Trophoblast cell (in vitro differentiated cells and primary cell): ENCODE measurements at regions not wholly inside any gene's neighbourhood (a gene's known extent, or its start where the extent isn't known, plus 50 kb on each side); places are given as distances from the start of the nearest gene placed in this dataset.

Experiments
- DNase-seq, 2 donors: peaks; one replicate each; pipeline ENCODE4 v3.0.0-alpha.2; 2016
- H2AFZ ChIP-seq: 2 replicates; pipeline ENCODE4 v1.6.1; 2013; ENCODE audit warnings: low read length, moderate library complexity, mild to moderate bottlenecking; ENCODE audit not compliant: insufficient read depth, poor library complexity
- H2AK5ac ChIP-seq: 2 replicates; pipeline ENCODE4 v1.6.1; 2013; ENCODE audit warnings: mild to moderate bottlenecking, low read length
- H2BK120ac ChIP-seq: 2 replicates; pipeline ENCODE4 v1.6.1; 2013; ENCODE audit warnings: low read length, mild to moderate bottlenecking, moderate library complexity; ENCODE audit not compliant: insufficient read depth, poor library complexity
- H2BK12ac ChIP-seq: 2 replicates; pipeline ENCODE4 v1.6.1; 2013; ENCODE audit warnings: mild to moderate bottlenecking, low read length, moderate library complexity
- H2BK5ac ChIP-seq: 2 replicates; pipeline ENCODE4 v1.6.1; 2013; ENCODE audit warnings: low read length, low read depth, moderate library complexity, mild to moderate bottlenecking; ENCODE audit not compliant: poor library complexity
- H3K14ac ChIP-seq: 2 replicates; pipeline ENCODE4 v1.6.1; 2013; ENCODE audit warnings: mild to moderate bottlenecking, low read length
- H3K18ac ChIP-seq: 2 replicates; pipeline ENCODE4 v1.6.1; 2013; ENCODE audit warnings: mild to moderate bottlenecking, low read length
- H3K23ac ChIP-seq: 2 replicates; pipeline ENCODE4 v1.6.1; 2013; ENCODE audit warnings: low read length
- H3K27ac ChIP-seq: 2 replicates; pipeline ENCODE4 v1.5.1; 2013; ENCODE audit warnings: low read depth, mild to moderate bottlenecking, inconsistent platforms, low read length, moderate library complexity
- H3K27me3 ChIP-seq: 2 replicates; pipeline ENCODE4 v1.6.1; 2013; ENCODE audit warnings: inconsistent platforms, mild to moderate bottlenecking, low read length, moderate library complexity; ENCODE audit not compliant: insufficient read depth
- H3K36me3 ChIP-seq, 2 experiments: 1 replicate in 1 of 2; 2 replicates in 1 of 2; pipeline ENCODE4 v1.6.1; 2013; ENCODE audit warnings: low read length in 2 of 2, mild to moderate bottlenecking in 2 of 2, moderate library complexity in 1 of 2; ENCODE audit not compliant: insufficient read depth in 2 of 2, control insufficient read depth in 1 of 2
- H3K4ac ChIP-seq: 2 replicates; pipeline ENCODE4 v1.6.1; 2013; ENCODE audit warnings: low read depth, mild to moderate bottlenecking, low read length, moderate library complexity
- H3K4me1 ChIP-seq, 2 experiments: 1 replicate in 1 of 2; 2 replicates in 1 of 2; pipeline ENCODE4 v1.6.1; 2013; ENCODE audit warnings: low read length in 2 of 2, mild to moderate bottlenecking in 2 of 2, moderate library complexity in 1 of 2; ENCODE audit not compliant: insufficient read depth in 2 of 2, control insufficient read depth in 1 of 2
- H3K4me2 ChIP-seq: 2 replicates; pipeline ENCODE4 v1.6.1; 2013; ENCODE audit warnings: inconsistent platforms, mild to moderate bottlenecking, low read length, moderate library complexity
- H3K4me3 ChIP-seq: 2 replicates; pipeline ENCODE4 v1.5.1; 2013; ENCODE audit warnings: mild to moderate bottlenecking, low read depth, low read length, inconsistent platforms
- H3K79me1 ChIP-seq: one replicate; pipeline ENCODE4 v1.6.1; 2013; ENCODE audit warnings: low read length
- H3K79me2 ChIP-seq: 2 replicates; pipeline ENCODE4 v1.6.1; 2013; ENCODE audit warnings: low read length, mild to moderate bottlenecking; ENCODE audit not compliant: control insufficient read depth, insufficient read depth, poor library complexity
- H3K9ac ChIP-seq: 2 replicates; pipeline ENCODE4 v1.6.1; 2013; ENCODE audit warnings: mild to moderate bottlenecking, low read length
- H3K9me3 ChIP-seq: 2 replicates; pipeline ENCODE4 v1.6.1; 2013; ENCODE audit warnings: low read depth, mild to moderate bottlenecking, control low read depth, inconsistent platforms, low read length; ENCODE audit not compliant: insufficient read depth
- H4K12ac ChIP-seq: 2 replicates; pipeline ENCODE4 v1.6.1; 2013; ENCODE audit warnings: low read depth, mild to moderate bottlenecking, low read length, moderate library complexity
- H4K8ac ChIP-seq: 2 replicates; pipeline ENCODE4 v1.6.1; 2013; ENCODE audit warnings: low read depth, mild to moderate bottlenecking, low read length, moderate library complexity
- H4K91ac ChIP-seq: one replicate; pipeline ENCODE4 v1.6.1; 2013; ENCODE audit warnings: low read depth, mild to moderate bottlenecking, low read length, moderate library complexity
- WGBS: extraction: QIAGEN DNeasy Blood & Tissue Kit; methylation state at CpG from one replicate; pipeline ENCODE4 v1.1.7; 2013; ENCODE audit warnings: missing lambda C conversion rate; ENCODE audit not compliant: insufficient read length, insufficient coverage; ENCODE audit errors: extremely low coverage; 5-methylcytosine and 5-hydroxymethylcytosine counted together

- no peak overlapping the region for H4K91ac ChIP-seq
- no peak overlapping the region for H2AFZ ChIP-seq
- no peaks in the 10 kb centered on the region for H3K27me3 ChIP-seq
- H3K4me3 ChIP-seq, result no peak overlapping the region
- no peak overlapping the region for H2BK12ac ChIP-seq
- no peaks in the 10 kb centered on the region for H3K9me3 ChIP-seq
- no CpG with 5 or more reads among the region's 1 CpG for WGBS
- H3K79me2 ChIP-seq, result no peaks in the 10 kb centered on the region
- H3K36me3 ChIP-seq, result no peaks in the 10 kb centered on the region
- no peak overlapping the region for H3K18ac ChIP-seq
- H3K4me2 ChIP-seq, result no peak overlapping the region
- no peak overlapping the region for H3K27ac ChIP-seq
- DNase-seq, result peak in 1 of 2 donors; percentile 10
- no peak overlapping the region for H4K12ac ChIP-seq
- no peaks in the 10 kb centered on the region for H3K4me1 ChIP-seq
- no peak overlapping the region for H2BK120ac ChIP-seq
- no peak overlapping the region for H3K23ac ChIP-seq
- no peak overlapping the region for H2BK5ac ChIP-seq
- H2AK5ac ChIP-seq, result no peak overlapping the region
- no peak overlapping the region for H3K9ac ChIP-seq
- no peak overlapping the region for H3K4ac ChIP-seq
- H4K8ac ChIP-seq, result no peak overlapping the region
- no peak overlapping the region for H3K14ac ChIP-seq
- no peaks in the 10 kb centered on the region for H3K79me1 ChIP-seq
Observed at GRCh38 chr6:137286916-137287315, 67.7 kb upstream of the IFNGR1 start.

DNA sequence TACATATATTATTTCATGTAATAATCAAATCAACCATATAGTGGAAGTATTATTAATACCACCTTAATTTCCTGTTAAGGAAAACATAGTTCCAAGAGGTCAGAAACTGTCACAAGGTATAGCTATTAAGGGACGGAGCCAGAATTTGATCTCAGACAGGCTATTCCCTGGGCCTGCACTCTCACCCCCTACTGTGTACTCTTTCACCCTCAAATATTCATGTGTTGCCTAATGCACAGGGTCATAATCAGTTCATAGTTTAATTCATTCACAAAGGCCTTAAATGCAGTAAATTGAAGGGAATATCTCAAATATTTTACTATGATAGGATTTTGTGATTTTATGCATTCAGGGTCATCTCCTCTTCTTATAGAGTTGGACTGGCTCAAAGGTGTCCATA, 67.2 kb upstream of the IFNGR1 start:
- Histone ChIP-seq H3K4me1 (no peaks in the 10 kb centered on the region), H3K36me3 (no peaks in the 10 kb centered on the region), H3K27ac (no peak overlapping the region), H2BK5ac (no peak overlapping the region), H2AFZ (no peak overlapping the region), H2AK5ac (no peak overlapping the region), H2BK12ac (no peak overlapping the region), H3K4me3 (no peak overlapping the region), H4K91ac (no peak overlapping the region), H4K8ac (no peak overlapping the region), H3K9ac (no peak overlapping the region), H3K23ac (no peak overlapping the region), H3K27me3 (no peaks in the 10 kb centered on the region), H4K12ac (no peak overlapping the region), H3K79me1 (no peaks in the 10 kb centered on the region), H3K4me2 (no peak overlapping the region), H2BK120ac (no peak overlapping the region), H3K4ac (no peak overlapping the region), H3K9me3 (no peaks in the 10 kb centered on the region), H3K79me2 (no peaks in the 10 kb centered on the region), H3K18ac (no peak overlapping the region), H3K14ac (no peak overlapping the region)
- DNase-seq, result no peak
- no CpG with 5 or more reads among the region's 1 CpG for WGBS

DNA sequence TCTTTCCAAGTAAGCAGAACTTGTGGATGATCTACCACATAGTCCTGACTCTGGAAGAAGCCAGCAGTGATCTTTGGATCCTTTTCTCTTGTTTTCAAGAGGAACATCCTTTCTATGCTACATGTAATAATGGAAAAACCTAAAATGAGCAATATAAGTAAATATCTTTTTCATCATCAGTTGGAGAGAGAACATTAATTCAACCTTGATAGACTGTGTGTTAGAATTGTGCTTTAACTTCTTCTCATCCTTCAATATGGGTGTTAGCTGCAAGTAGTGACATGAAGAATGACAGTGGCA, 65.6 kb upstream of the IFNGR1 start:
- no peak overlapping the region for H3K4me2 ChIP-seq
- H3K27ac ChIP-seq, result no peak overlapping the region
- no peak overlapping the region for H2BK5ac ChIP-seq
- no peak overlapping the region for H3K23ac ChIP-seq
- no peak overlapping the region for H3K18ac ChIP-seq
- H4K12ac ChIP-seq, result no peak overlapping the region
- no peak overlapping the region for H2BK120ac ChIP-seq
- no peak overlapping the region for H3K9ac ChIP-seq
- H3K4me1 ChIP-seq, result no peaks in the 10 kb centered on the region
- H3K79me2 ChIP-seq, result no peaks in the 10 kb centered on the region
- DNase-seq, result no peak
- peaks cover 3% of the 10 kb centered on the region for H3K9me3 ChIP-seq
- no peak overlapping the region for H3K4me3 ChIP-seq
- no peak overlapping the region for H4K8ac ChIP-seq
- no peak overlapping the region for H2BK12ac ChIP-seq
- no peak overlapping the region for H2AK5ac ChIP-seq
- H3K79me1 ChIP-seq, result no peaks in the 10 kb centered on the region
- H3K27me3 ChIP-seq, result no peaks in the 10 kb centered on the region
- no peak overlapping the region for H2AFZ ChIP-seq
- no peak overlapping the region for H4K91ac ChIP-seq
- no peak overlapping the region for H3K4ac ChIP-seq
- no peaks in the 10 kb centered on the region for H3K36me3 ChIP-seq
- H3K14ac ChIP-seq, result no peak overlapping the region

- H2AK5ac ChIP-seq, result no peak overlapping the region
- no peaks in the 10 kb centered on the region for H3K79me1 ChIP-seq
- H3K27ac ChIP-seq, result no peak overlapping the region
- H2BK5ac ChIP-seq, result no peak overlapping the region
- no peak overlapping the region for H2BK12ac ChIP-seq
- peaks cover 3% of the 10 kb centered on the region for H3K9me3 ChIP-seq
- no peak overlapping the region for H3K18ac ChIP-seq
- no peak overlapping the region for H4K12ac ChIP-seq
- no peak overlapping the region for H3K14ac ChIP-seq
- H3K9ac ChIP-seq, result no peak overlapping the region
- no peak overlapping the region for H4K91ac ChIP-seq
- no peaks in the 10 kb centered on the region for H3K79me2 ChIP-seq
- H3K23ac ChIP-seq, result no peak overlapping the region
- H3K4me3 ChIP-seq, result no peak overlapping the region
- no peak overlapping the region for H3K4ac ChIP-seq
- no peaks in the 10 kb centered on the region for H3K27me3 ChIP-seq
- H4K8ac ChIP-seq, result no peak overlapping the region
- no peak overlapping the region for H2BK120ac ChIP-seq
- H3K4me2 ChIP-seq, result no peak overlapping the region
- WGBS, result no CpG with 5 or more reads among the region's 9 CpGs
- no peak overlapping the region for H2AFZ ChIP-seq
- H3K36me3 ChIP-seq, result no peaks in the 10 kb centered on the region
- DNase-seq, result no peak
- H3K4me1 ChIP-seq, result no peaks in the 10 kb centered on the region
Observed at GRCh38 chr6:137283940-137284810, 65.0 kb upstream of the IFNGR1 start.
